Natural killer cell (primary cell): ENCODE measurements at regions not wholly inside any gene's neighbourhood (a gene's known extent, or its start where the extent isn't known, plus 50 kb on each side); places are given as distances from the start of the nearest gene placed in this dataset.

Source experiments
- ATAC-seq, 3 donors: fragments of 150-1000 bp in 2 of 3; fragments of 200-7000 bp in 1 of 3; cut with Tn5 transposase; 1 replicate in 1 of 3; 2 replicates in 2 of 3; pipeline ENCODE4 v1.10.0; 2021; ENCODE audit warnings: mild to moderate bottlenecking in 2 of 3, moderate library complexity in 2 of 3
- DNase-seq, 2 donors: peaks; one replicate each; pipeline versions ENCODE4 v3.0.0 to v3.0.0-alpha.2; 2013 to 2021; ENCODE audit warnings: mixed read lengths in 1 of 2
- H3K27ac ChIP-seq: one replicate; pipeline ENCODE4 v1.5.1; 2013; ENCODE audit warnings: mild to moderate bottlenecking, low read length
- H3K27me3 ChIP-seq: one replicate; pipeline ENCODE4 v1.6.1; 2013; ENCODE audit warnings: low read length; ENCODE audit not compliant: control insufficient read depth, insufficient read depth
- H3K36me3 ChIP-seq: one replicate; pipeline ENCODE4 v1.6.1; 2013; ENCODE audit warnings: low read length; ENCODE audit not compliant: control insufficient read depth, insufficient read depth
- H3K4me1 ChIP-seq: one replicate; pipeline ENCODE4 v1.6.1; 2013; ENCODE audit warnings: low read length; ENCODE audit not compliant: control insufficient read depth, insufficient read depth
- H3K4me3 ChIP-seq: one replicate; pipeline ENCODE4 v1.5.1; 2013; ENCODE audit warnings: low read length
- H3K9me3 ChIP-seq: one replicate; pipeline ENCODE4 v1.6.1; 2013; ENCODE audit warnings: low read length; ENCODE audit not compliant: control insufficient read depth, insufficient read depth
- H3K27ac Mint-ChIP-seq, 2 donors: one replicate each; pipeline ENCODE4 v1.8.0; 2022; ENCODE audit warnings: mild to moderate bottlenecking in 2 of 2, mixed read lengths in 2 of 2, moderate library complexity in 1 of 2
- H3K27me3 Mint-ChIP-seq, 2 donors: one replicate each; pipeline ENCODE4 v1.8.0; 2022; ENCODE audit warnings: low read depth in 2 of 2, mixed read lengths in 2 of 2
- H3K36me3 Mint-ChIP-seq: one replicate; pipeline ENCODE4 v1.8.0; 2022; ENCODE audit warnings: mixed read lengths
- H3K4me1 Mint-ChIP-seq, 2 donors: one replicate each; pipeline ENCODE4 v1.8.0; 2022; ENCODE audit warnings: mixed read lengths in 2 of 2
- H3K4me3 Mint-ChIP-seq: one replicate; pipeline ENCODE4 v1.8.0; 2022; ENCODE audit warnings: mild to moderate bottlenecking, moderate library complexity, mixed read lengths
- H3K9me3 Mint-ChIP-seq, 2 donors: one replicate each; pipeline ENCODE4 v1.8.0; 2022; ENCODE audit warnings: mixed read lengths in 2 of 2
- CTCF ChIP-seq: fragments of 200-600 bp; IDR thresholded peaks from one replicate; pipeline ENCODE4 v1.8.0; 2022; ENCODE audit warnings: antibody characterized with exemption
- WGBS: methylation state at CpG from one replicate; pipeline ENCODE4 v1.1.7; 2013; ENCODE audit warnings: missing lambda C conversion rate; ENCODE audit not compliant: insufficient coverage; 5-methylcytosine and 5-hydroxymethylcytosine counted together
- intact Hi-C: fragments of 100-400 bp; cut with micrococcal nuclease; formaldehyde crosslinking; loops from one replicate; pipeline ENCODE4 v1.14.2; 2022

GRCh38 chr2:8316356-8316755 is 365.5 kb upstream of the ID2 start:
- H3K4me1 Mint-ChIP-seq = peaks cover 98 to 99% of the 10 kb centered on the region in 2 donors
- Histone ChIP-seq H3K36me3 (no peaks in the 10 kb centered on the region), H3K4me1 (peaks cover 76% of the 10 kb centered on the region), H3K4me3 (no peak overlapping the region), H3K9me3 (peaks cover 11% of the 10 kb centered on the region), H3K27me3 (no peaks in the 10 kb centered on the region), H3K27ac (peak overlapping the region; percentile 65)
- H3K27me3 Mint-ChIP-seq = no peaks in the 10 kb centered on the region
- peak overlapping the region; percentile 94 to 99 for H3K27ac Mint-ChIP-seq
- peak; percentile 10 to 51 (median 49) for ATAC-seq
- H3K4me3 Mint-ChIP-seq = peak overlapping the region; percentile 82
- no peak for TF ChIP-seq CTCF
- DNase-seq = no peak
- intact Hi-C loops = no loop called here
- peaks cover 11% of the 10 kb centered on the region for H3K36me3 Mint-ChIP-seq
- peaks cover 0 to 3% of the 10 kb centered on the region in 2 donors for H3K9me3 Mint-ChIP-seq
- WGBS = no CpG with 5 or more reads among the region's 1 CpG

- intact Hi-C loops = no loop called here
- Histone ChIP-seq H3K36me3 (no peaks in the 10 kb centered on the region), H3K4me1 (peaks cover 65% of the 10 kb centered on the region), H3K27me3 (no peaks in the 10 kb centered on the region), H3K4me3 (no peak overlapping the region), H3K27ac (peak overlapping the region; percentile 40), H3K9me3 (peaks cover 11% of the 10 kb centered on the region)
- H3K4me1 Mint-ChIP-seq = peaks cover 94 to 95% of the 10 kb centered on the region in 2 donors
- ATAC-seq (no peak), DNase-seq (no peak)
- H3K4me3 Mint-ChIP-seq = peak overlapping the region; percentile 82
- 91% methylated on average over 10 of the region's 10 CpGs for WGBS
- peaks cover 0 to 3% of the 10 kb centered on the region in 2 donors for H3K9me3 Mint-ChIP-seq
- H3K36me3 Mint-ChIP-seq = peaks cover 11% of the 10 kb centered on the region
- no peak for TF ChIP-seq CTCF
- no peaks in the 10 kb centered on the region for H3K27me3 Mint-ChIP-seq
- peak overlapping the region; percentile 94 to 99 for H3K27ac Mint-ChIP-seq
These were observed 364.4 kb upstream of the ID2 start for GRCh38 chr2:8317418-8317817.

- peak overlapping the region; percentile 62 for H3K4me3 Mint-ChIP-seq
- peak overlapping the region; percentile 45 for H3K27ac ChIP-seq
- no peaks in the 10 kb centered on the region for H3K27me3 Mint-ChIP-seq
- 38% methylated on average over 1 of the region's 2 CpGs for WGBS
- intact Hi-C loops = no loop called here
- no peak for TF ChIP-seq CTCF
- H3K36me3 ChIP-seq = no peaks in the 10 kb centered on the region
- H3K4me1 ChIP-seq = peaks cover 55% of the 10 kb centered on the region
- no peak for ATAC-seq
- peaks cover 11% of the 10 kb centered on the region for H3K36me3 Mint-ChIP-seq
- peaks cover 0 to 3% of the 10 kb centered on the region in 2 donors for H3K9me3 Mint-ChIP-seq
- peaks cover 11% of the 10 kb centered on the region for H3K9me3 ChIP-seq
- H3K4me1 Mint-ChIP-seq = peaks cover 94 to 95% of the 10 kb centered on the region in 2 donors
- no peak for DNase-seq
- H3K27ac Mint-ChIP-seq = peak overlapping the region; percentile 94 to 99
- H3K27me3 ChIP-seq = no peaks in the 10 kb centered on the region
- H3K4me3 ChIP-seq = no peak overlapping the region
These were observed 362.6 kb upstream of the ID2 start for GRCh38 chr2:8319219-8319618.
